OCI-LY7 (cell line): ENCODE measurements at regions not wholly inside any gene's neighbourhood (a gene's known extent, or its start where the extent isn't known, plus 50 kb on each side); places are given as distances from the start of the nearest gene placed in this dataset.
"Not testable (repeated sequence)": the region's sequence is repeated elsewhere in the genome, so short reads cannot be mapped to it uniquely, and the experiment has no call there.

Experiments
- EZH2phosphoT487 ChIP-seq: fragments of 200-600 bp; sonication (generic); IDR thresholded peaks from 2 replicates; pipeline ENCODE4 v1.6.1; 2018; ENCODE audit warnings: low read depth, borderline replicate concordance, mild to moderate bottlenecking, mixed run types, antibody characterized with exemption, low read length, moderate library complexity, mixed read lengths
- TF ChIP-seq, protein P1 (sequence below): fragments of 200-600 bp; sonication (generic); conservative IDR thresholded peaks from 2 replicates; pipeline ENCODE4 v1.5.1; 2014; ENCODE audit warnings: mild to moderate bottlenecking, antibody characterized with exemption, low read length, moderate library complexity, mixed read lengths

DNA sequence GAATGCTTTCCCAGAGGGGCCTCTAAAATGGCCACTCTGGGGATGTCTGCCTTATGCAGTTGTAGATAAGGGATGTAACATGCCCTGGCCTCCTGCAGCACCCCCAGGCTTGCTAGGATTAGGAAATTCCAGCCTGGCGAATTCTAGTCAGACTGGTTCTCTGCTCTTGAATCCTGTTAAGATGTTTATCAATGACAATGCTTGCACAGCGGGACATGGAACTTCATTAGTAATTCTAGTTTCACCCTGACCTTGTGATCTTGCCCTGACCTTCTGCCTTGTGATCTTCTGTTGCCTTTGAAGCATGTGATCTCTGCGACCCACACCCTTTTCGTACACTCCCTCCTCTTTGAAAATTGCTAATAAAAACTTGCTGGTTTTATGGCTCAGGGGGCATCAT lies 497.2 kb upstream of the PABPC4L start:
- TF ChIP-seq, protein P1, sequence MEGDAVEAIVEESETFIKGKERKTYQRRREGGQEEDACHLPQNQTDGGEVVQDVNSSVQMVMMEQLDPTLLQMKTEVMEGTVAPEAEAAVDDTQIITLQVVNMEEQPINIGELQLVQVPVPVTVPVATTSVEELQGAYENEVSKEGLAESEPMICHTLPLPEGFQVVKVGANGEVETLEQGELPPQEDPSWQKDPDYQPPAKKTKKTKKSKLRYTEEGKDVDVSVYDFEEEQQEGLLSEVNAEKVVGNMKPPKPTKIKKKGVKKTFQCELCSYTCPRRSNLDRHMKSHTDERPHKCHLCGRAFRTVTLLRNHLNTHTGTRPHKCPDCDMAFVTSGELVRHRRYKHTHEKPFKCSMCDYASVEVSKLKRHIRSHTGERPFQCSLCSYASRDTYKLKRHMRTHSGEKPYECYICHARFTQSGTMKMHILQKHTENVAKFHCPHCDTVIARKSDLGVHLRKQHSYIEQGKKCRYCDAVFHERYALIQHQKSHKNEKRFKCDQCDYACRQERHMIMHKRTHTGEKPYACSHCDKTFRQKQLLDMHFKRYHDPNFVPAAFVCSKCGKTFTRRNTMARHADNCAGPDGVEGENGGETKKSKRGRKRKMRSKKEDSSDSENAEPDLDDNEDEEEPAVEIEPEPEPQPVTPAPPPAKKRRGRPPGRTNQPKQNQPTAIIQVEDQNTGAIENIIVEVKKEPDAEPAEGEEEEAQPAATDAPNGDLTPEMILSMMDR: not testable (repeated sequence)
- not testable (repeated sequence) for TF ChIP-seq EZH2phosphoT487
